SU-DHL-6 (cell line): ENCODE measurements at regions not wholly inside any gene's neighbourhood (a gene's known extent, or its start where the extent isn't known, plus 50 kb on each side); places are given as distances from the start of the nearest gene placed in this dataset.

Source experiments
- EZH2phosphoT487 ChIP-seq: fragments of 200-600 bp; sonication (generic), shearing (Covaris generic); conservative IDR thresholded peaks from 2 replicates; pipeline ENCODE4 v1.6.1; 2018; ENCODE audit warnings: mild to moderate bottlenecking, antibody characterized with exemption, low read length, moderate library complexity, mixed read lengths
- TF ChIP-seq, protein P1 (sequence below): fragments of 200-600 bp; sonication (generic); IDR thresholded peaks from one replicate; pipeline ENCODE4 v1.5.1; 2017; ENCODE audit warnings: antibody characterized with exemption, mild to moderate bottlenecking, low read length, moderate library complexity; ENCODE audit not compliant: insufficient read depth, poor library complexity, severe bottlenecking

DNA sequence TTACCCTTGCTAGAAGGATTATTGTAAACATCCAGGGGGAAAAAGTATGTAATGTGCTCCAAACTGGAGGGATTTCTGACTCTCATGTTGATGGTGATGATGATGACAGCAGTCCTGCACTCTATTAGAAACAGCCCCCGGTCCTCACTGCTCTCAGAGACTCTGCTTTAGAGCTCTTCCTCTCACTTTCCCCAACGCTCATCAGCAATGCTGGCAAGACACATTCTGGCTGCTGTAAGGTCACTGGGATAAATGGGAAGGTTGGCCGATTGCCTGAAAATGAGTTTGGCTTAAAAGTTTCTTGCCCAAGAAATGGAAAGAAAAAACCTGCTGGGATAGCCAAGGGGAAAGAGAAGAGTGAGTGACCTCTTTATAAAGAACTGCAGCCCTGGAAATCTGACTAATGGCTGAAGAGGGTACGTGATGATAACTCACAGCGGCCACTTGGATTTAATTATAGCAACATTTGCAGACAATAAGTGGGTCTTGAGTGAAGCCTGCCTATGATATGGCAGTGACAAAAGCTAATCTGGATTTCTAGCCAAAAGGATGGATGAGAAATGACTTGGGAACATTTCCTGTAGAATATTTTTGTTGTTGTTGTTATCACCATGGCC lies 235.8 kb downstream of the TMEM38B start:
- TF ChIP-seq, protein P1, sequence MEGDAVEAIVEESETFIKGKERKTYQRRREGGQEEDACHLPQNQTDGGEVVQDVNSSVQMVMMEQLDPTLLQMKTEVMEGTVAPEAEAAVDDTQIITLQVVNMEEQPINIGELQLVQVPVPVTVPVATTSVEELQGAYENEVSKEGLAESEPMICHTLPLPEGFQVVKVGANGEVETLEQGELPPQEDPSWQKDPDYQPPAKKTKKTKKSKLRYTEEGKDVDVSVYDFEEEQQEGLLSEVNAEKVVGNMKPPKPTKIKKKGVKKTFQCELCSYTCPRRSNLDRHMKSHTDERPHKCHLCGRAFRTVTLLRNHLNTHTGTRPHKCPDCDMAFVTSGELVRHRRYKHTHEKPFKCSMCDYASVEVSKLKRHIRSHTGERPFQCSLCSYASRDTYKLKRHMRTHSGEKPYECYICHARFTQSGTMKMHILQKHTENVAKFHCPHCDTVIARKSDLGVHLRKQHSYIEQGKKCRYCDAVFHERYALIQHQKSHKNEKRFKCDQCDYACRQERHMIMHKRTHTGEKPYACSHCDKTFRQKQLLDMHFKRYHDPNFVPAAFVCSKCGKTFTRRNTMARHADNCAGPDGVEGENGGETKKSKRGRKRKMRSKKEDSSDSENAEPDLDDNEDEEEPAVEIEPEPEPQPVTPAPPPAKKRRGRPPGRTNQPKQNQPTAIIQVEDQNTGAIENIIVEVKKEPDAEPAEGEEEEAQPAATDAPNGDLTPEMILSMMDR: no peak
- no peak for TF ChIP-seq EZH2phosphoT487
